IMR-90 (cell line): ENCODE measurements at regions not wholly inside any gene's neighbourhood (a gene's known extent, or its start where the extent isn't known, plus 50 kb on each side); places are given as distances from the start of the nearest gene placed in this dataset.

ENCODE experiments used
- ATAC-seq: fragments of 200-7000 bp; cut with Tn5 transposase; 2 replicates; pipeline ENCODE4 v1.9.1; 2020; ENCODE audit warnings: low read depth, mild to moderate bottlenecking, moderate library complexity
- BruUV-seq: library from RNA; stranded (reverse); fragments of 400-500 nt; replicated peaks from 2 replicates; lab custom pipeline; 2021; lab: Mats Ljungman, UMichigan
- CTCF ChIA-PET: fragments of 300-600 bp; formaldehyde crosslinking; extraction: SDS; loops from one replicate; lab custom pipeline; 2021; ENCODE audit warnings: antibody characterized with exemption; lab: Yijun Ruan, JAX
- POLR2A ChIA-PET: fragments of 300-600 bp; sonication (Branson Sonifier 250); formaldehyde crosslinking; loops from one replicate; lab custom pipeline; 2022; ENCODE audit warnings: antibody characterized with exemption; ENCODE audit not compliant: unreplicated experiment; lab: Charles Lee
- DNase-seq: peaks from one replicate; pipeline ENCODE4 v3.0.0; 2013
- H2AFZ ChIP-seq: replicated peaks from 2 replicates; pipeline ENCODE3; 2013; ENCODE audit warnings: low read length, mild to moderate bottlenecking; ENCODE audit not compliant: poor library complexity
- H2AK5ac ChIP-seq: 2 replicates; pipeline ENCODE4 v1.6.1; 2013; ENCODE audit warnings: low read depth, low read length, inconsistent platforms
- H2AK9ac ChIP-seq: replicated peaks from 2 replicates; pipeline ENCODE3; 2013; ENCODE audit warnings: mild to moderate bottlenecking, low read depth, low read length, moderate library complexity; ENCODE audit not compliant: poor library complexity
- H2BK120ac ChIP-seq: 2 replicates; pipeline ENCODE4 v1.6.1; 2013; ENCODE audit warnings: low read depth, low read length, inconsistent platforms
- H2BK15ac ChIP-seq: 3 replicates; pipeline ENCODE4 v1.6.1; 2013; ENCODE audit warnings: low read depth, low read length, inconsistent platforms
- H2BK20ac ChIP-seq: 2 replicates; pipeline ENCODE4 v1.6.1; 2013; ENCODE audit warnings: low read depth, mild to moderate bottlenecking, inconsistent platforms, low read length, moderate library complexity
- H2BK5ac ChIP-seq: 2 replicates; pipeline ENCODE4 v1.6.1; 2013; ENCODE audit warnings: mild to moderate bottlenecking, low read depth, low read length, inconsistent platforms; ENCODE audit not compliant: poor library complexity, severe bottlenecking
- H3K14ac ChIP-seq: replicated peaks from 2 replicates; pipeline ENCODE4 v1.6.1; 2013; ENCODE audit warnings: low read depth, low read length, inconsistent platforms
- H3K18ac ChIP-seq: 2 replicates; pipeline ENCODE4 v1.6.1; 2013; ENCODE audit warnings: low read depth, low read length, control low read depth
- H3K23ac ChIP-seq: 2 replicates; pipeline ENCODE4 v1.6.1; 2013; ENCODE audit warnings: low read depth, low read length, inconsistent platforms
- H3K27ac ChIP-seq: 2 replicates; pipeline ENCODE4 v1.5.1; 2013; ENCODE audit warnings: mild to moderate bottlenecking, control low read depth, low read length; ENCODE audit not compliant: insufficient read depth
- H3K27me3 ChIP-seq: 2 replicates; pipeline ENCODE4 v1.6.1; 2013; ENCODE audit warnings: low read length; ENCODE audit not compliant: control insufficient read depth, insufficient read depth
- H3K36me3 ChIP-seq: 2 replicates; pipeline ENCODE4 v1.6.1; 2013; ENCODE audit warnings: low read length, mixed read lengths; ENCODE audit not compliant: control insufficient read depth, insufficient read depth
- H3K4ac ChIP-seq: 2 replicates; pipeline ENCODE4 v1.6.1; 2013; ENCODE audit warnings: low read depth, low read length, inconsistent platforms
- H3K4me1 ChIP-seq: 2 replicates; pipeline ENCODE4 v1.6.1; 2013; ENCODE audit warnings: low read length, mixed read lengths; ENCODE audit not compliant: control insufficient read depth, insufficient read depth
- H3K4me2 ChIP-seq: 2 replicates; pipeline ENCODE4 v1.6.1; 2013; ENCODE audit warnings: low read depth, mild to moderate bottlenecking, control low read depth, low read length, moderate library complexity
- H3K4me3 ChIP-seq: 2 replicates; pipeline ENCODE4 v1.5.1; 2013; ENCODE audit warnings: low read depth, mild to moderate bottlenecking, control low read depth, low read length, moderate library complexity; ENCODE audit not compliant: insufficient read depth
- H3K56ac ChIP-seq: 2 replicates; pipeline ENCODE4 v1.6.1; 2013; ENCODE audit warnings: low read length, inconsistent platforms; ENCODE audit not compliant: insufficient read depth; ENCODE audit errors: extremely low read depth
- H3K79me1 ChIP-seq, 2 experiments: 2 replicates each; pipeline ENCODE4 v1.6.1; 2013; ENCODE audit warnings: low read length in 2 of 2, inconsistent platforms in 1 of 2, low read depth in 1 of 2
- H3K9ac ChIP-seq: 2 replicates; pipeline ENCODE4 v1.6.1; 2013; ENCODE audit warnings: low read depth, low read length, control low read depth
- H3K9me1 ChIP-seq: 2 replicates; pipeline ENCODE4 v1.6.1; 2013; ENCODE audit warnings: low read length, inconsistent platforms; ENCODE audit not compliant: insufficient read depth
- H3K9me3 ChIP-seq: 2 replicates; pipeline ENCODE4 v1.6.1; 2013; ENCODE audit warnings: low read length; ENCODE audit not compliant: control insufficient read depth, insufficient read depth
- H4K20me1 ChIP-seq: 2 replicates; pipeline ENCODE4 v1.6.1; 2013; ENCODE audit warnings: low read length, inconsistent platforms; ENCODE audit not compliant: insufficient read depth
- H4K5ac ChIP-seq: 2 replicates; pipeline ENCODE4 v1.6.1; 2013; ENCODE audit warnings: mild to moderate bottlenecking, low read depth, low read length, control low read depth
- H4K8ac ChIP-seq, 2 experiments: 2 replicates each; pipeline ENCODE4 v1.6.1; 2013; ENCODE audit warnings: low read depth in 2 of 2, low read length in 2 of 2, control low read depth in 1 of 2, inconsistent platforms in 1 of 2
- H4K91ac ChIP-seq: 2 replicates; pipeline ENCODE4 v1.6.1; 2013; ENCODE audit warnings: low read depth, low read length, inconsistent platforms; ENCODE audit not compliant: insufficient read depth
- BHLHE40 ChIP-seq: fragments of 150-350 bp; IDR thresholded peaks from 2 replicates; pipeline ENCODE4 v1.6.1; 2016; ENCODE audit warnings: mild to moderate bottlenecking, low read depth, low read length
- CTCF ChIP-seq: conservative IDR thresholded peaks from 2 replicates; pipeline ENCODE4 v1.5.1; 2012; ENCODE audit warnings: mild to moderate bottlenecking, low read depth, low read length, improper control_type of control experiment
- FOS ChIP-seq: fragments of 150-350 bp; IDR thresholded peaks from 2 replicates; pipeline ENCODE4 v1.6.1; 2016; ENCODE audit warnings: low read depth, low read length
- MXI1 ChIP-seq: IDR thresholded peaks from 2 replicates; pipeline ENCODE4 v1.6.1; 2012; ENCODE audit warnings: low read depth, mild to moderate bottlenecking, low read length, moderate library complexity, borderline replicate concordance
- NFE2L2 ChIP-seq: fragments of 150-350 bp; IDR thresholded peaks from 2 replicates; pipeline ENCODE4 v1.6.1; 2016; ENCODE audit warnings: low read depth, mild to moderate bottlenecking, low read length
- USF2 ChIP-seq: fragments of 150-350 bp; IDR thresholded peaks from 2 replicates; pipeline ENCODE4 v1.6.1; 2017; ENCODE audit warnings: mild to moderate bottlenecking, antibody characterized with exemption, low read length, low read depth
- WGBS, 2 experiments: methylation state at CpG; one replicate each; pipeline versions ENCODE4 v1.1.5 to v1.1.7; 2013; ENCODE audit warnings: missing lambda C conversion rate in 2 of 2; ENCODE audit not compliant: insufficient read length in 1 of 2; ENCODE audit errors: extremely low coverage in 2 of 2; 5-methylcytosine and 5-hydroxymethylcytosine counted together
- dilution Hi-C: fragments of 300-500 bp; cut with HindIII; formaldehyde crosslinking; loops from one replicate; pipeline ENCODE4 v1.14.3; 2018; ENCODE audit warnings: low sequenced_read_pairs; ENCODE audit not compliant: unreplicated experiment
- in situ Hi-C: fragments of 300-500 bp; cut with MboI; formaldehyde crosslinking; loops from 3 replicates; pipeline ENCODE4 v1.14.3; 2019; ENCODE audit warnings: low sequenced_read_pairs, inconsistent platforms, mixed read lengths
- intact Hi-C: fragments of 100-400 bp; cut with micrococcal nuclease; formaldehyde crosslinking; loops from 2 replicates; pipeline ENCODE4 v1.10.0; 2022

GRCh38 chr16:9151597-9151996 is 60.2 kb downstream of the HAPSTR1 start:
- DNase-seq, result peak; percentile 84
- intact Hi-C loops, result no loop called here

More at GRCh38 chr16:9151597-9151996, 60.2 kb downstream of the HAPSTR1 start:
- Histone ChIP-seq H2AFZ (no peak overlapping the region), H3K4ac (peak overlapping the region; percentile 64; the same call in 1 of the 2 replicates), H2BK120ac (peak overlapping the region; percentile 62; the same call in 1 of the 2 replicates), H4K91ac (no peak overlapping the region), H3K9ac (no peak overlapping the region), H3K9me3 (no peaks in the 10 kb centered on the region), H3K14ac (no peak overlapping the region; the same call in 1 of the 2 replicates), H2AK9ac (no peak overlapping the region), H3K27me3 (no peaks in the 10 kb centered on the region; the same call in 1 of the 2 replicates), H2BK15ac (no peak overlapping the region), H4K8ac (peak overlapping the region in 1 of 2 experiments; percentile 12; a peak in 1 of 4 replicates), H2AK5ac (no peak overlapping the region), H3K4me3 (no peak overlapping the region), H3K36me3 (no peaks in the 10 kb centered on the region), H2BK20ac (no peak overlapping the region), H4K5ac (no peak overlapping the region; the same call in 1 of the 2 replicates), H2BK5ac (no peak overlapping the region), H3K4me1 (peaks cover 6% of the 10 kb centered on the region; the same call in 1 of the 2 replicates), H3K4me2 (no peak overlapping the region), H3K23ac (no peak overlapping the region), H3K27ac (peak overlapping the region; percentile 81), H3K79me1 (no peaks in the 10 kb centered on the region; a peak in 1 of 4 replicates), H4K20me1 (no peaks in the 10 kb centered on the region), H3K18ac (no peak overlapping the region), H3K56ac (no peak overlapping the region), H3K9me1 (no peaks in the 10 kb centered on the region; the same call in none of the 2 replicates)
- no peak for TF ChIP-seq CTCF
- TF ChIP-seq MXI1, result no peak
- no peak for TF ChIP-seq NFE2L2
- peak; percentile 97 for TF ChIP-seq BHLHE40
- 0 out of 2 replicates have a peak, but pooled peaks have one; percentile 25 for TF ChIP-seq USF2
- TF ChIP-seq FOS, result peak; percentile 51; the same call in 1 of the 2 replicates
- dilution Hi-C loops (no loop called here), in situ Hi-C loops (loop anchor here (10.0 to 25.0 kb wide), 2 partner anchors 1036 to 1593 kb away; partner anchors contain the start of genes GRIN2A and NUBP1)
- WGBS, 2 experiments, result 31% methylated on average over 5 of the region's 5 CpGs; no CpG with 5 or more reads in 1 of the 2 experiments
- peak; percentile 81 for ATAC-seq
- no TSS peak for BruUV-seq
- ChIA-PET POLR2A (no interaction called here), CTCF (interaction anchor here (0.6 to 1.8 kb wide), 3 partner anchors 12 to 1415 kb away, joined by 3 to 5 read pairs (median 5); no protein-coding TSS in a partner anchor)
